AG10803 (cell line): ENCODE measurements at regions not wholly inside any gene's neighbourhood (a gene's known extent, or its start where the extent isn't known, plus 50 kb on each side); places are given as distances from the start of the nearest gene placed in this dataset.
A peak's percentile ranks its signal among the peaks of the same experiment; 100 is the strongest.

ENCODE experiments used
- DNase-seq: peaks from one replicate; pipeline ENCODE4 v3.0.0; 2010; ENCODE audit warnings: low read depth
- H3K4me3 ChIP-seq: 2 replicates; pipeline ENCODE4 v1.5.1; 2011; ENCODE audit warnings: mild to moderate bottlenecking, low read length, control low read depth
- TF ChIP-seq, protein P1 (sequence below): conservative IDR thresholded peaks from 2 replicates; pipeline ENCODE4 v1.5.1; 2011; ENCODE audit warnings: mild to moderate bottlenecking, low read length, control low read depth, inconsistent platforms

DNA sequence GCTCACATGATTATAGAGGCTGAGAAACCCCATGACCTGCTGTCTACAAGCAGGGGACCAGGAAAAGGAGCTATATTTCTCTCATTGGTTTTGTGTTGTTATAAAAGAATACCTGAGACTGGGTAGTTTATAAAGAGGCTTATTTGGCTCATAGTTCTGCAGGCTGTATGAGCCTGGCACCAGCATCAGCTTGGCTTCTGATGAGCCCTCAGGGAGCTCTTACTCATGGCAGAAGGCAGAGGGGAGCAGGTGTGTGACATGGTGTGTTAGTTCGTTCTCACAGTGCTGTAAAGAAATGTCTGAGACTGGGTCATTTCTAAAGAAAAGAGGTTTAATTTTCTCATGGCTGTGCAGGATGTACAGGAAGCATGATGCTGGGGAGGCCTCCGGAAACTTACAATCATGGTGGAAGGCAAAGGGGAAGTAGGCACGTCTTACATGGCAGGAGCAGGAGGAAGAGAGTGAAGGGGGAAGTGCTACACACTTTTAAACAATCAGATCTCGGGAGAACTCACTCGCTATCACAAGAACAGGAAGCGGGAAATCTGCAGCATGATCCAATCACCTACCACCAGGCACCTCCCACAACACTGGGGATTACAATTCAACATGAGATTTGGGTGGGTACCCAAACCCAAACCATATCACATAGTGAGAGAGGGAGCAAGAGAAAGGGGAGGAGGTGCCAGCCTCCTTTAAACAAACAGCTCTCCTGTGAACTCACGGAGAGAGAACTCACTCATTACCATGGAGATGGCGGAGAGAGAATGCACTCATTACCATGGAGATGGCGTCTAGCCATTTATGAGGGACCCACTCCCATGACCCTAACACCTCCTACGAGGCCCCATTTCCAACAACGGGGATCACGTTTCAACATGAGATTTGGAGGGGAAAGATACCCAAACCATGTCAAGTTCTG lies 133.4 kb downstream of the JCAD start:
- DNase-seq: no peak
- H3K4me3 ChIP-seq: no peak overlapping the region

DNA sequence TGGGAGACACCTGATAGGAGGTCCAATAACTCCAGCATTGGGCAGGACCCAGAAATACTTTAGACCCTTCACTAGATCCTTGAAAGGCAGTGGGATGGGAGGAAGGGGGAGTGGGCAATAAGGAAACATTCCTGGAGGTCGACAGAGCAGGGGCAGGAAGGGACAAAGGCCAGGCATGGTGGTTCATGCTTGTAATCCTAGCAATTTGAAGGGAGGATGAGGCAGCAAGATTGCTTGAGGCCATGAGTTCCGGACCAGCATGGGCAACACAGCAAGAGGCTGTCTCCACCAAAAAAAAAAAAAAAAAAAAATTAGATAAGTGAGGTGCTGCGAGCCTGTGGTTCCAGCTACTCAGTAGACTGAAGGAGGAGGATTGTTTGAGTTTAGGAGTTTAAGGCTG lies 134.9 kb downstream of the JCAD start:
- H3K4me3 ChIP-seq: no peak overlapping the region
- no peak for DNase-seq
- TF ChIP-seq, protein P1, sequence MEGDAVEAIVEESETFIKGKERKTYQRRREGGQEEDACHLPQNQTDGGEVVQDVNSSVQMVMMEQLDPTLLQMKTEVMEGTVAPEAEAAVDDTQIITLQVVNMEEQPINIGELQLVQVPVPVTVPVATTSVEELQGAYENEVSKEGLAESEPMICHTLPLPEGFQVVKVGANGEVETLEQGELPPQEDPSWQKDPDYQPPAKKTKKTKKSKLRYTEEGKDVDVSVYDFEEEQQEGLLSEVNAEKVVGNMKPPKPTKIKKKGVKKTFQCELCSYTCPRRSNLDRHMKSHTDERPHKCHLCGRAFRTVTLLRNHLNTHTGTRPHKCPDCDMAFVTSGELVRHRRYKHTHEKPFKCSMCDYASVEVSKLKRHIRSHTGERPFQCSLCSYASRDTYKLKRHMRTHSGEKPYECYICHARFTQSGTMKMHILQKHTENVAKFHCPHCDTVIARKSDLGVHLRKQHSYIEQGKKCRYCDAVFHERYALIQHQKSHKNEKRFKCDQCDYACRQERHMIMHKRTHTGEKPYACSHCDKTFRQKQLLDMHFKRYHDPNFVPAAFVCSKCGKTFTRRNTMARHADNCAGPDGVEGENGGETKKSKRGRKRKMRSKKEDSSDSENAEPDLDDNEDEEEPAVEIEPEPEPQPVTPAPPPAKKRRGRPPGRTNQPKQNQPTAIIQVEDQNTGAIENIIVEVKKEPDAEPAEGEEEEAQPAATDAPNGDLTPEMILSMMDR: no peak

More for the DNA sequence above, 133.4 kb downstream of the JCAD start:
- TF ChIP-seq, protein P1: no peak

DNA sequence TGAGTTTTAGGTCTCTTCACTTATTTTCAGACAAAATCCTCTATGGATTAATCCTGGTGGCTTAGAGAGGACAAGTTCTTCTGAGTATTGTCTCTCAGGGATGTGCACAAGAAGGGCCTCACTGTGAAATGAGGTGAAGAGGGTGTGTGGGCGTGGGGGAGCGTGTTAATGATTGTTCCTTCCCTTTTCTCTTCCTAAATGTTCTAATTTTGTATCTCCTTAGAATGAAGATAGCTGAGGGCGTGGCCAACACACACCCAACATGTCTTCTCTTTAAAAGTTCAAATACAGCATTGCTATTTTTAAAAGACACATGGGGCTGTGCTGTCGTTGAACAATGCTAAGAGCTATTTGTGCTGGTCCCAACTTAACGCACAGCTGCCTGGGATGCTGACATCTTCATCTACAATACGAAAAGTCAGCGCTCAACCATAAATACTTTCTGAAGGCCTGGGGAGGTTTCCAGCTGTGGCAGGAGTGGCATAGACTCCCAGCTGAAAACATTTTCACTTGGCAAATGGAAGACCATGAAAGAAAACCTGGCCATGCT lies 135.9 kb downstream of the JCAD start:
- H3K4me3 ChIP-seq: no peak overlapping the region
- no peak for DNase-seq

DNA sequence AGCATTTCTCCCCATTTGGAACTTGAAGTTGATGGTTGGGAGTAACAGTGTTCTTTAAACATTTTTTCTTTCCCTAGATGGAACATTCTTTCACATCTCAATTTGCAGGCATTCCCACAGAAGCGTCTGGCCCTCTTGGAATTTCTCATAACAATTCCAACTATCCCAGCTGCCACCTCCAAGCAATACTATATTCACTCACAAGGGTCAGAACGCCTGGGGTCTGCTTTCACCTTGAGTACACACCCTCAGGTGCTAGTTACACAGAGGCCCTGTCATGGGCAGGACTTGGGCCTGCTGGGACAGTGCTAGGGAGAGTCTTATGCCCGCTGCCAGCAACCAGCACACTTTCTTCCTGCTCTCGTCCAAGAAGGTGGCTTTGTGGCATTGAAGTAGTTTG lies 136.5 kb downstream of the JCAD start:
- DNase-seq: peak; percentile 28
- no peak overlapping the region for H3K4me3 ChIP-seq
- TF ChIP-seq, protein P1: no peak

More for the DNA sequence above, 135.9 kb downstream of the JCAD start:
- TF ChIP-seq, protein P1: no peak

DNA sequence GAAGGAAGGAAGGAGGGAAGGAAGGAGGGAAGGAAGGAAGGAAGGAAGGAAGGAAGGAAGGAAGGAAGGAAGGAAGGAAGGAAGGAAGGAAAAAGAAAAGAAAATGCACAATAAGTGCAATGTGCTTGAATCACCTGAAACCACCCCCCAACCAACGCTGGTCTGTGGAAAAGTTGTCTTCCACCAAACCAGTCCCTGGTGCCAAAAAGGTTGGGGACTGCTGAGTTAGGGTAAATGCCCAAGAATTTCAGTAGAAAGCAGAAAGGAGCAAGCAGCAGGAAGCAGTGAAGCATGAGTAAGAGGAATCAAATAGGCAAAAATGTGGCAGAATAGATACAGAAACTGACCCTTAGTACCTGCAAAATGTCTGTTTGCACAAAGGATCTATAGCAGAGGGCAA lies 137.2 kb downstream of the JCAD start:
- no peak overlapping the region for H3K4me3 ChIP-seq
- TF ChIP-seq, protein P1: no peak
- no peak for DNase-seq

DNA sequence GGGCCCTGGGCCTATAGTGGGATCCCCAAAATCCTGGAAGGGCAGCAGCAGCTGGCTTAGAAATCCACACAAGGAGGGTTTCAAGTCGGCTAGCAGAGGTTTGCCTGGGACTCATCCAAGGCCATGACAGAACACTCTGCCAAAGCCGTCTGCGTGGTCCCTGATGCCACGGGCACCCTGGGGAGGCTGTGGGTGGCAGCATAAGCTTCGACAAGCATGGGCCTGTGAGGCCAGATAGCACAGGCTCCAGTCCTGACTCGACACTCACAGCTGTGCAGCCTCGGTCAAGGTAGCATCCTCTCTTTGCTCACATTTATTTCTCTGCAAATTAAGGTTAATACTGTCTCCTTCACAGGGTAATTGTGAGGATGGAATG lies 138.3 kb downstream of the JCAD start:
- DNase-seq: no peak
- H3K4me3 ChIP-seq: no peak overlapping the region
- TF ChIP-seq, protein P1: no peak

DNA sequence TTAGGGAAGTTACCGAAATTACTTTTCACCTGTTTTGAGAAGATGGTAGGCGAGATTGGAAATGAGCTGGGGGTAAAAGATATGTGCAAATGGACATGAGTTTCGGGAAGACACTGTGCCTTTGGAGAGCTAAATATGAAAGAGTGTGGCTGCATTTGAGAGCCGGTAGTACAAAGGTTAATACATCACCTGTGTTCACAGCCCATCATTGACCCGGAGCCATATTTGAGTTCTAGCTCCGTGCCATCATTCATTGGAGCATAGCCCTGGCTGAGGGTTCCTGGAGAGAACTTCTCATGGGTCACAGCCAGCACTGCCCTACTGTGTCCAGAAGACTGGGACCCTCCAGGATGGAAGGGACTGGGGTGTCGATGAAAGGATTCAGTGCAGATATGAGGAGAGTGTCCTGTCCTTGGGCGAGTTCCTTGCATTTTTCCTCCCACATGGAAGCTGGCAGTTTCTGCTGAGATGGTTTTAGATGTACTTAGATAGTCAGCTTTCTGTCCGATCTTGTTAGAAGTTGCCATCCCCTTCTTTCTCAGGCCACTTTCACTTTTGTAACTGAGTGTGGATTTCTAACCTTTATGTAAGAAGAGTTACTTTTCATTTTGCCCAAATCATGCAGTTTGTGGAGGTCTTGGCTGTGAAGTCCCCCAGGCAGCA lies 138.8 kb downstream of the JCAD start:
- peak; percentile 15 for DNase-seq
- no peak overlapping the region for H3K4me3 ChIP-seq
- TF ChIP-seq, protein P1: no peak
